ENCODE measurements at regions not wholly inside any gene's neighbourhood (a gene's known extent, or its start where the extent isn't known, plus 50 kb on each side); places are given as distances from the start of the nearest gene placed in this dataset.

- TF ChIP-seq EZH2 (IDR thresholded peaks at IDR 0.05; ENCODE audit: borderline replicate concordance, low read depth, low read length, poor library complexity, severe bottlenecking), result no peak
- TF ChIP-seq CTCF (conservative IDR thresholded peaks at IDR 0.05; ENCODE audit: low read depth, low read length), result no peak
These were observed 975.8 kb upstream of the DEFB115 start for GRCh38 chr20:30281584-30282197.
